ENCODE measurements at regions not wholly inside any gene's neighbourhood (a gene's known extent, or its start where the extent isn't known, plus 50 kb on each side); places are given as distances from the start of the nearest gene placed in this dataset.

GRCh38 chr1:4016351-4017130, 116.5 kb upstream of the C1orf174 start:
- Histone ChIP-seq H3K9me3 (no peaks in the 10 kb centered on the region), H3K4me1 (no peaks in the 10 kb centered on the region), H3K36me3 (no peaks in the 10 kb centered on the region), H3K27me3 (no peaks in the 10 kb centered on the region), H3K27ac (no peak overlapping the region), H3K4me3 (no peak overlapping the region)
- WGBS, 2 donors, result 66 to 77% methylated on average over 16 to 17 of the region's 17 CpGs
- TF ChIP-seq CTCF (IDR thresholded peaks at IDR 0.05), result no peak
- no peak for TF ChIP-seq POLR2A (IDR thresholded peaks at IDR 0.05)
- DNase-seq (ENCODE audit: low spot score in 2 of 2), result no peak

- 86% methylated on average over 12 of the region's 12 CpGs for WGBS, 2 donors
Observed at GRCh38 chr1:4017636-4018365, 117.7 kb upstream of the C1orf174 start.

GRCh38 chr1:4018466-4019146, 118.5 kb upstream of the C1orf174 start:
- H3K36me3 ChIP-seq, result no peaks in the 10 kb centered on the region
- TF ChIP-seq EP300 (IDR thresholded peaks at IDR 0.05) (no peak), POLR2A (IDR thresholded peaks at IDR 0.05) (no peak), CTCF (IDR thresholded peaks at IDR 0.05) (no peak)
- DNase-seq (ENCODE audit: low spot score in 2 of 2), result no peak

More at GRCh38 chr1:4017636-4018365, 117.7 kb upstream of the C1orf174 start:
- Histone ChIP-seq H3K27me3 (no peaks in the 10 kb centered on the region), H3K27ac (no peak overlapping the region), H3K9me3 (no peaks in the 10 kb centered on the region), H3K4me3 (no peak overlapping the region), H3K36me3 (no peaks in the 10 kb centered on the region), H3K4me1 (no peaks in the 10 kb centered on the region)
- TF ChIP-seq POLR2A (IDR thresholded peaks at IDR 0.05), result no peak
- no peak for DNase-seq (ENCODE audit: low spot score in 2 of 2)

GRCh38 chr1:4019147-4019521, 119.1 kb upstream of the C1orf174 start:
- no peaks in the 10 kb centered on the region for H3K4me1 ChIP-seq
- no peak for TF ChIP-seq CTCF (IDR thresholded peaks at IDR 0.05)
- TF ChIP-seq EP300 (IDR thresholded peaks at IDR 0.05), result no peak
- TF ChIP-seq POLR2A (IDR thresholded peaks at IDR 0.05), result no peak
- DNase-seq (ENCODE audit: low spot score in 2 of 2), result no peak
- H3K4me3 ChIP-seq, result no peak overlapping the region
- H3K9me3 ChIP-seq, result no peaks in the 10 kb centered on the region
- no peak overlapping the region for H3K27ac ChIP-seq
- H3K36me3 ChIP-seq, result no peaks in the 10 kb centered on the region
- H3K27me3 ChIP-seq, result no peaks in the 10 kb centered on the region
- 75 to 79% methylated on average over 13 of the region's 13 CpGs for WGBS, 2 donors

More at GRCh38 chr1:4018466-4019146, 118.5 kb upstream of the C1orf174 start:
- no peaks in the 10 kb centered on the region for H3K4me1 ChIP-seq
- H3K9me3 ChIP-seq, result no peaks in the 10 kb centered on the region
- 90 to 91% methylated on average over 25 of the region's 25 CpGs for WGBS, 2 donors
- H3K27ac ChIP-seq, result no peak overlapping the region
- no peak overlapping the region for H3K4me3 ChIP-seq
- H3K27me3 ChIP-seq, result no peaks in the 10 kb centered on the region

- H3K9me3 ChIP-seq, result no peaks in the 10 kb centered on the region
- H3K4me3 ChIP-seq, result no peak overlapping the region
- H3K27me3 ChIP-seq, result no peaks in the 10 kb centered on the region
- H3K36me3 ChIP-seq, result no peaks in the 10 kb centered on the region
- H3K4me1 ChIP-seq, result no peaks in the 10 kb centered on the region
- no peak for DNase-seq (ENCODE audit: low spot score in 2 of 2)
- no peak overlapping the region for H3K27ac ChIP-seq
- 83 to 87% methylated on average over 15 of the region's 15 CpGs for WGBS, 2 donors
- TF ChIP-seq EP300 (IDR thresholded peaks at IDR 0.05) (no peak), CTCF (IDR thresholded peaks at IDR 0.05) (no peak), POLR2A (IDR thresholded peaks at IDR 0.05) (no peak)
Observed at GRCh38 chr1:4019606-4020331, 119.7 kb upstream of the C1orf174 start.

Measured in tibial nerve (tissue), 4 donors.